IMR-90 (cell line): ENCODE measurements at regions not wholly inside any gene's neighbourhood (a gene's known extent, or its start where the extent isn't known, plus 50 kb on each side); places are given as distances from the start of the nearest gene placed in this dataset.
"Not testable (repeated sequence)": the region's sequence is repeated elsewhere in the genome, so short reads cannot be mapped to it uniquely, and the experiment has no call there.

Experiments
- CTCF ChIP-seq: conservative IDR thresholded peaks from 2 replicates; pipeline ENCODE4 v1.5.1; 2012; ENCODE audit warnings: mild to moderate bottlenecking, low read depth, low read length, improper control_type of control experiment
- ELK1 ChIP-seq: fragments of 150-350 bp; IDR thresholded peaks from 2 replicates; pipeline ENCODE4 v1.6.1; 2016; ENCODE audit warnings: low read depth, mild to moderate bottlenecking, low read length, moderate library complexity, borderline replicate concordance
- POLR2A ChIP-seq: IDR thresholded peaks from 2 replicates; pipeline ENCODE4 v1.6.1; 2012; ENCODE audit warnings: mild to moderate bottlenecking, low read depth, low read length
- USF2 ChIP-seq: fragments of 150-350 bp; IDR thresholded peaks from 2 replicates; pipeline ENCODE4 v1.6.1; 2017; ENCODE audit warnings: mild to moderate bottlenecking, antibody characterized with exemption, low read length, low read depth

GRCh38 chr19:14287837-14288236 is 81.9 kb upstream of the ADGRL1 start:
- TF ChIP-seq POLR2A, CTCF, USF2, ELK1: not testable (repeated sequence)
